Esophagus squamous epithelium (tissue), 5 donors: ENCODE measurements at regions not wholly inside any gene's neighbourhood (a gene's known extent, or its start where the extent isn't known, plus 50 kb on each side); places are given as distances from the start of the nearest gene placed in this dataset.

Experiments
- DNase-seq: peaks from one replicate; lab custom pipeline; 2025; lab: John Stamatoyannopoulos, UW
- H3K27ac ChIP-seq, 4 donors: fragments of 200-600 bp; sonication (generic); one replicate each; pipeline ENCODE4 v1.5.1; 2016 to 2019; ENCODE audit warnings: mild to moderate bottlenecking in 1 of 4
- H3K27me3 ChIP-seq, 4 donors: fragments of 200-600 bp; sonication (generic); 1 replicate in 3 of 4; 2 replicates in 1 of 4; pipeline versions ENCODE4 v1.5.1 to v1.6.0; 2017 to 2021; ENCODE audit warnings: antibody characterized with exemption in 1 of 4
- H3K36me3 ChIP-seq, 3 donors: fragments of 200-600 bp; sonication (generic); one replicate each; pipeline ENCODE4 v1.5.1; 2016 to 2019
- H3K4me1 ChIP-seq, 3 donors: fragments of 200-600 bp; sonication (generic); one replicate each; pipeline ENCODE4 v1.5.1; 2017 to 2019
- H3K4me3 ChIP-seq, 4 donors: fragments of 200-600 bp; sonication (generic); 1 replicate in 3 of 4; 2 replicates in 1 of 4; pipeline ENCODE4 v1.5.1; 2016 to 2019; ENCODE audit warnings: mild to moderate bottlenecking in 2 of 4, moderate library complexity in 1 of 4
- H3K9me3 ChIP-seq, 3 donors: fragments of 200-600 bp; sonication (generic); one replicate each; pipeline ENCODE4 v1.5.1; 2016 to 2019
- POLR2A ChIP-seq, 4 donors: fragments of 450-650 bp; IDR thresholded peaks; one replicate each; pipeline ENCODE4 v1.6.1; 2017; ENCODE audit warnings: antibody characterized with exemption in 4 of 4, mild to moderate bottlenecking in 4 of 4, moderate library complexity in 3 of 4
- WGBS, 2 donors: methylation state at CpG; one replicate each; pipeline ENCODE4 v1.1.5; 2018; 5-methylcytosine and 5-hydroxymethylcytosine counted together
- intact Hi-C: fragments of 100-400 bp; cut with DNase I; formaldehyde crosslinking; loops from one replicate; pipeline ENCODE4 v1.15.0; 2022
- TF ChIP-seq, protein P1 (sequence below), 6 experiments: fragments of 450-650 bp in 4 of 6; fragments of 200-600 bp in 2 of 6; sonication (generic) in 2 of 6; IDR thresholded peaks; one replicate each; pipeline ENCODE4 v1.5.1; 2016 to 2019; ENCODE audit warnings: antibody characterized with exemption in 6 of 6, mild to moderate bottlenecking in 4 of 6, moderate library complexity in 4 of 6
- donor health status: DM: yes; HTN: yes; CAD: no.

DNA sequence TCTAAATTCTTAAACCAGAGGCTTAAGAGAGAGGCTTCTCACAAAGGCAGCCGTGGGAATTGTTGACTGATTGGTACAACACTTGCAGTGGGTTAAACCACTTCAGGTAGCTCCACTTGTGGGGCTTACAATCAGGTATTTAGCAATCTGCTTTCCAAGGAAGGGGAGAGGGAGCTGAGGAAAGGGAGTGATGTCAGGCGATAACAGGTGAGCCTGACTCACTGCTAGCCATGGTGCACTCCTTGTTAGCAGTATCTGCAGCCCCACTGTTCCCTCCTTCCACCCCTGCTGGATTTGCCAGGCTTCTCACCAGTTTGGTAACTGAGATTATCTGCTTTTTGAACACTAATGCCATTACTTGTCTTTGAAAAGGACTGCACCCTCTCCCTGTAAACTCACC is 1056.7 kb upstream of the FANCL start:
- Histone ChIP-seq H3K4me1 (peaks cover 0 to 28% (median 0%) of the 10 kb centered on the region in 3 donors), H3K27ac (no peak overlapping the region), H3K4me3 (no peak overlapping the region), H3K27me3 (no peaks in the 10 kb centered on the region), H3K36me3 (no peaks in the 10 kb centered on the region), H3K9me3 (no peaks in the 10 kb centered on the region)
- intact Hi-C loops: no loop called here
- DNase-seq: no peak
- WGBS, 2 donors: 44 to 56% methylated on average over 2 of the region's 2 CpGs
- TF ChIP-seq, protein P1, sequence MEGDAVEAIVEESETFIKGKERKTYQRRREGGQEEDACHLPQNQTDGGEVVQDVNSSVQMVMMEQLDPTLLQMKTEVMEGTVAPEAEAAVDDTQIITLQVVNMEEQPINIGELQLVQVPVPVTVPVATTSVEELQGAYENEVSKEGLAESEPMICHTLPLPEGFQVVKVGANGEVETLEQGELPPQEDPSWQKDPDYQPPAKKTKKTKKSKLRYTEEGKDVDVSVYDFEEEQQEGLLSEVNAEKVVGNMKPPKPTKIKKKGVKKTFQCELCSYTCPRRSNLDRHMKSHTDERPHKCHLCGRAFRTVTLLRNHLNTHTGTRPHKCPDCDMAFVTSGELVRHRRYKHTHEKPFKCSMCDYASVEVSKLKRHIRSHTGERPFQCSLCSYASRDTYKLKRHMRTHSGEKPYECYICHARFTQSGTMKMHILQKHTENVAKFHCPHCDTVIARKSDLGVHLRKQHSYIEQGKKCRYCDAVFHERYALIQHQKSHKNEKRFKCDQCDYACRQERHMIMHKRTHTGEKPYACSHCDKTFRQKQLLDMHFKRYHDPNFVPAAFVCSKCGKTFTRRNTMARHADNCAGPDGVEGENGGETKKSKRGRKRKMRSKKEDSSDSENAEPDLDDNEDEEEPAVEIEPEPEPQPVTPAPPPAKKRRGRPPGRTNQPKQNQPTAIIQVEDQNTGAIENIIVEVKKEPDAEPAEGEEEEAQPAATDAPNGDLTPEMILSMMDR (IDR thresholded peaks at IDR 0.05): no peak
- no peak for TF ChIP-seq POLR2A (IDR thresholded peaks at IDR 0.05)

DNA sequence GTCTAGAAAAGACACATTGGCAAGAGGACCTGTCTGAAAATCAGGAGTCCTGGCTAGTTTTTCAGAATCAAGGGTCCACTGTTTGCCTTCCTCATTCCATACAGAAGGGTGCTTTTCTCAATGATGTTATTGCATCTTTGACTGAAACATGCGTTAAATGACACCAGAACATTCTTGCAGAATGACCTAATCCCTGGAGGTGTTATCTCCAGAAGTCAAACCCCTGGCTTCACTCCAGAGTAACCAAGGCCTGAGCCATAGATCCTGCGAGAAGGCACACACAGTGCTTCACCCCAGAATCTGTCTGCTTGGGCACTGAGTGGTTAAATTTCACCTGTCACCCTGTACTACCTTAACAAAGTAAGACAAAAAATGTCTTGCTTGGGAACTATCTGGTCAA is 1055.2 kb upstream of the FANCL start:
- H3K27ac ChIP-seq: no peak overlapping the region
- WGBS, 2 donors: 80 to 94% methylated on average over 2 of the region's 2 CpGs
- DNase-seq: no peak
- H3K9me3 ChIP-seq: no peaks in the 10 kb centered on the region
- TF ChIP-seq, protein P1 (IDR thresholded peaks at IDR 0.05): no peak
- no peak for TF ChIP-seq POLR2A (IDR thresholded peaks at IDR 0.05)
- peaks cover 0 to 21% (median 0%) of the 10 kb centered on the region in 3 donors for H3K4me1 ChIP-seq
- H3K27me3 ChIP-seq: no peaks in the 10 kb centered on the region
- no peaks in the 10 kb centered on the region for H3K36me3 ChIP-seq
- no peak overlapping the region for H3K4me3 ChIP-seq
- intact Hi-C loops: no loop called here

DNA sequence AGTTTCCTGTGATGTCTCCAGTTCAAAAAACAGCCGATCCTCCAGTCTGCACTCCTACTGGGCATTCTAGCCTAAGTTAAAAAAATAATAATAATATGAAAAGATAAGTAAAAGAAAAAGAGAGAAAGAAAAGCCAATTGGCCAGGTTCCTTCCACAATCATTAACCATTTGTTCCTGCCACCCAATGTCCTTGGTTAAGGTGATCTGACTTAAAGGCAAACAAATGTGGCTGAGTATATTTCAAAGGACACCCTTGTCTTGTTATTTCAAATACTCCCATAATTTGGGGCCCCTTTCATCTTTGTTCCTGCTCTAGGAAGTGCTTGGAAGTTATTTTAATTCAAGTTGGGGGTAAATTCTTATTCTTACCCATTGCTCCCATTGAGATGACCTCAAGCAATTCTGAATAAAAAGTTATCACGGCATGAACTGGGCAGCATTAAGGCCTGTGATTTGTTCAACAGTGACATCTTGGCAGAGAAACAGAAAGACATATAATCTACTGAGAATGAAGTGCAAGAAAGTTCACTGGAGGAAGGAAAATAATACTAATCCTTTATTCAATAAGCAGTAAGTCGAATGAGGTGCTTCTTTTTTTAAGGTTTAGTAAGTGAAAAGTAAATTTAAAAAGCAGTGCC is 1054.5 kb upstream of the FANCL start:
- 22 to 27% methylated on average over 2 to 3 of the region's 3 CpGs for WGBS, 2 donors
- TF ChIP-seq POLR2A (IDR thresholded peaks at IDR 0.05): no peak
- TF ChIP-seq, protein P1 (IDR thresholded peaks at IDR 0.05): no peak
- intact Hi-C loops: no loop called here

DNA sequence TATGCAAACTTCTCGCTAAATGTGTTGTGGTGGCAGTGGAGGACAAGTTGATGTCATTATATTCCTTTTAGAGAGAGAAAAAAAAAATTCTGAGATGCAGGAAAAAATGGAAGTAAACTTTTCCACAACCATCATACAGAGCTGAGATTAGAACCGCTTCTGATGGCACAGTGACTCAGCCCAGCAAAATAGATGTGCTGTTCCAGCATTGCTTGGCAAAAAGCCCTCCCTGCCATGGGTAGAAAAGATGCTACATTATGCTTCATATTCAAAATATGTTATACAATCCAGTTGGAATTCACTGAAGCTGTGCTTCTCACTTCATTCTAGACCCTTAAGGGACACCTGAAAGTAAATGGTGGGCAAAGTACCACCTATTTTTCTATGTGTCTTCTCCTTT is 1047.6 kb upstream of the FANCL start:
- 48 to 67% methylated on average over 2 of the region's 2 CpGs for WGBS, 2 donors
- H3K36me3 ChIP-seq: no peaks in the 10 kb centered on the region
- no peak overlapping the region for H3K4me3 ChIP-seq
- DNase-seq: no peak
- H3K9me3 ChIP-seq: no peaks in the 10 kb centered on the region
- TF ChIP-seq, protein P1 (IDR thresholded peaks at IDR 0.05): no peak
- H3K4me1 ChIP-seq: no peaks in the 10 kb centered on the region
- intact Hi-C loops: no loop called here
- no peak overlapping the region for H3K27ac ChIP-seq
- peaks cover 0 to 12% (median 0%) of the 10 kb centered on the region in 4 donors for H3K27me3 ChIP-seq

More for the DNA sequence above, 1054.5 kb upstream of the FANCL start:
- Histone ChIP-seq H3K27ac (no peak overlapping the region), H3K27me3 (no peaks in the 10 kb centered on the region), H3K36me3 (no peaks in the 10 kb centered on the region), H3K9me3 (no peaks in the 10 kb centered on the region), H3K4me3 (no peak overlapping the region), H3K4me1 (peaks cover 0 to 21% (median 0%) of the 10 kb centered on the region in 3 donors)
- no peak for DNase-seq

DNA sequence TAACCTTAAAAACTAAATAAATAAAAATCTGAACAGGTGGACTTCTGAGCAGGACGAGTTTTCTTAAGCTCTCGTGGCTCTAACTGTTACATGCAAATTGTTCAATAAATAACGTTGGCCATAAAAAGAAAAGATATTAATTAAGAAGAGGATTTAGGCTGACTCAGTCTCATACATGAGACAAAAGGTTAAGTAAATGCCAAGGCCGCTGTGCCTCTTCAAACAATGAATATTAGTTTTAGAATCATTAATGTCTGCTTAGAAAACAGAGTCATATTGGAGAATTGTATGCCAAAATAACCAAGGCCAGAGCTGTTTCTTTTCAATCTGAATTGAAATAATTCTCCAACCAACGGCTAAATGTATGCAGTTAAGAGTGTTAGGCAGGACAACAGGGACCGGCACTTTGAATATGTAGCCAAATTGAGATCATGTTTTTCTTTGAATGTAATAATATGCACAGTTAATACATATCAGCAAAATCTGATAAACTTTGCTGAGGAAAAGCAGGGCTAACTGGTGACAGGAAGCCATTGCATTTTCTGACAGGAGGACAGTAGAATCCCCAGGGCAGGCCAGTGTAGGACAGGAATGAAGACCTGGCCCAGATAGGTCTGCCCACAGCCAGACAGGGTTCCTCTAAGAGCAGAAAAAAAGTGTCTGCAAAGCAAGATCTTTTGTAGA is 1041.4 kb upstream of the FANCL start:
- 45% methylated on average over 6 of the region's 6 CpGs for WGBS, 2 donors

More for the DNA sequence above, 1041.4 kb upstream of the FANCL start:
- Histone ChIP-seq H3K27me3 (no peaks in the 10 kb centered on the region), H3K36me3 (no peaks in the 10 kb centered on the region), H3K4me1 (no peaks in the 10 kb centered on the region), H3K27ac (no peak overlapping the region), H3K4me3 (no peak overlapping the region), H3K9me3 (no peaks in the 10 kb centered on the region)
- TF ChIP-seq, protein P1 (IDR thresholded peaks at IDR 0.05): no peak
- TF ChIP-seq POLR2A (IDR thresholded peaks at IDR 0.05): no peak
- intact Hi-C loops: no loop called here
- no peak for DNase-seq
